Astrocyte of the spinal cord (primary cell): ENCODE measurements at regions not wholly inside any gene's neighbourhood (a gene's known extent, or its start where the extent isn't known, plus 50 kb on each side); places are given as distances from the start of the nearest gene placed in this dataset.

Experiments used
- DNase-seq: peaks from one replicate; pipeline ENCODE4 v3.0.0; 2011; ENCODE audit warnings: low read depth, low spot score
- H3K4me3 ChIP-seq: 2 replicates; pipeline ENCODE4 v1.5.1; 2011; ENCODE audit warnings: low read depth, mild to moderate bottlenecking, low read length, moderate library complexity
- in situ Hi-C: cut with HindIII; loops from 2 replicates; pipeline ENCODE4 v1.10.0; 2017; ENCODE audit warnings: low sequenced_read_pairs
- TF ChIP-seq, protein P1 (sequence below): IDR thresholded peaks from 2 replicates; pipeline ENCODE4 v1.5.1; 2012; ENCODE audit warnings: low read depth, mild to moderate bottlenecking, low read length, inconsistent platforms

- DNase-seq: no peak
- in situ Hi-C loops: no loop called here
- TF ChIP-seq, protein P1, sequence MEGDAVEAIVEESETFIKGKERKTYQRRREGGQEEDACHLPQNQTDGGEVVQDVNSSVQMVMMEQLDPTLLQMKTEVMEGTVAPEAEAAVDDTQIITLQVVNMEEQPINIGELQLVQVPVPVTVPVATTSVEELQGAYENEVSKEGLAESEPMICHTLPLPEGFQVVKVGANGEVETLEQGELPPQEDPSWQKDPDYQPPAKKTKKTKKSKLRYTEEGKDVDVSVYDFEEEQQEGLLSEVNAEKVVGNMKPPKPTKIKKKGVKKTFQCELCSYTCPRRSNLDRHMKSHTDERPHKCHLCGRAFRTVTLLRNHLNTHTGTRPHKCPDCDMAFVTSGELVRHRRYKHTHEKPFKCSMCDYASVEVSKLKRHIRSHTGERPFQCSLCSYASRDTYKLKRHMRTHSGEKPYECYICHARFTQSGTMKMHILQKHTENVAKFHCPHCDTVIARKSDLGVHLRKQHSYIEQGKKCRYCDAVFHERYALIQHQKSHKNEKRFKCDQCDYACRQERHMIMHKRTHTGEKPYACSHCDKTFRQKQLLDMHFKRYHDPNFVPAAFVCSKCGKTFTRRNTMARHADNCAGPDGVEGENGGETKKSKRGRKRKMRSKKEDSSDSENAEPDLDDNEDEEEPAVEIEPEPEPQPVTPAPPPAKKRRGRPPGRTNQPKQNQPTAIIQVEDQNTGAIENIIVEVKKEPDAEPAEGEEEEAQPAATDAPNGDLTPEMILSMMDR: no peak
These were observed 133.9 kb downstream of the TTC32 start for GRCh38 chr2:19767899-19768298.

DNA sequence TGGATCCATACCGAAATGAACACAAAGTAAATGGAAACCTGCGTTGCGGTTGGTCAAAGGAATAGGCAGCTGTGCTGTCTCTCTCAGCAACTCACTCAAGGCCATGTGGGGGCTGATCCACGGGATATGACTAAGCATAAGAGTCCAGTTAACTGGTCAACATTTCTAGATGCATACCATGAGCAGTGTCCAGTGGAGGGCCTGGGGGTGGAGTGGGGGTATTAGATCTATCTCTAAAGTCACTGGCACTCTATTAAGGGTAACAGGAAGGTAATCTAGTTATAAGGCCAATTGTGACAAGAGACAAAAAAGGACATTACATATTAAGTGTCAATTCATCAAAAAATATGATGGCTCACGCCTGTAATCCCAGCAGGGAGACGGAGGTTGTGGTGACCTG lies 136.8 kb downstream of the TTC32 start:
- H3K4me3 ChIP-seq: no peak overlapping the region
- TF ChIP-seq, protein P1: no peak
- in situ Hi-C loops: no loop called here
- no peak for DNase-seq

More at GRCh38 chr2:19767899-19768298, 133.9 kb downstream of the TTC32 start:
- H3K4me3 ChIP-seq: no peak overlapping the region

GRCh38 chr2:19763731-19764130 lies 138.1 kb downstream of the TTC32 start:
- no peak for DNase-seq
- in situ Hi-C loops: no loop called here
- no peak overlapping the region for H3K4me3 ChIP-seq
- TF ChIP-seq, protein P1: no peak

DNA sequence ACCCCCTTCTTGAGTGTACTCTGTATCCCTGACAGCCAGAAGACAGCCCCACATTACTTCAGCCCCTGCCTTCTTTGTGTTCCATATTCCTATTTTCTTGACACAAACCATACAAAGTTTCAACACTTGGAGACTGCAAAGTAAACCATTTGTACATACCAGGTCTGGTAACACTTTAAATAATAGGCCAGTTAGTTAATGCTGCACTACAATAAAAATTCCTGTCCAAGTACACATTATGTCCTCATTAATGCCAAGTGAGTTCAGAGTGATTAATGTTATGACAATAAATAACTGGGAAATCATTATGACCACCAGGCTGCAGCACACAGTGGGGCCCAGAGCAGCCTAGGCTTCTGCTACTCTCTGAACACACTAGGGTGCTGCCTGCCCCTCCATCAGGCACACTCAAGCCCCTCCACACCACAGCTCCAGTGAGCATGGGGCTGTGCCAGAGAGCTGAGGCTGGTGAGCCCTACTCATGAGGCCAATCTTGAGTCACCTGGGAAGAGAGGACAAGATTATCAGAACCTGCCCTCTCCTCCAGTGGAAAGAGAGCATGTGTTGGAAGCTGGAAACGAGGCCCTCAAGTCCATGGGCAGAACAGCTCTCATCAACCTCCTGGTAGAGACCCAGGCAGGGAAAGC lies 138.7 kb downstream of the TTC32 start:
- in situ Hi-C loops: no loop called here
- no peak overlapping the region for H3K4me3 ChIP-seq
- TF ChIP-seq, protein P1: no peak
- no peak for DNase-seq

GRCh38 chr2:19762142-19762541 lies 139.6 kb downstream of the TTC32 start:
- in situ Hi-C loops: no loop called here
- no peak overlapping the region for H3K4me3 ChIP-seq
- DNase-seq: no peak
- TF ChIP-seq, protein P1: no peak

- in situ Hi-C loops: no loop called here
- DNase-seq: no peak
- no peak overlapping the region for H3K4me3 ChIP-seq
- TF ChIP-seq, protein P1: no peak
These were observed 141.9 kb downstream of the TTC32 start for GRCh38 chr2:19759880-19760279.
